ENCODE measurements at regions not wholly inside any gene's neighbourhood (a gene's known extent, or its start where the extent isn't known, plus 50 kb on each side); places are given as distances from the start of the nearest gene placed in this dataset.
"Not testable (repeated sequence)": the region's sequence is repeated elsewhere in the genome, so short reads cannot be mapped to it uniquely, and the experiment has no call there.

DNA sequence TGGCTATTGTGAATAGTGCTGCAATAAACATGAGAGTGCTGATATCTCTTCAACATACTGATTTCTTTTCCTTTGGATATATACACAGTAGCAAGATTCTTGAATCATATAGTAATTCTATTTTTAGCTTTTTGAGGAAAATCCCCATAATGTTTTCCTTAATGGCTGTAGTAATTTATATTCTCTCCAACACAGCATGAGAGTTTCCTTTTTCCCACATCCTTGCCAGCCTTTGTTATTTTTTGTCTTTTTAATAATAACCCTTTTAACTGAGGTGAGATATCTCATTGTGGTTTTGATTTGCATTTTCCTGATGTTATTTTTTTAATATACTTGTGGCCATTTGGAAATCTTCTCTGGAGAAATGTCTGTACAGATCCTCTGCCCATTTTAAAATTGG, 132.6 kb downstream of the PRL start:
- no peak for DNase-seq

DNA sequence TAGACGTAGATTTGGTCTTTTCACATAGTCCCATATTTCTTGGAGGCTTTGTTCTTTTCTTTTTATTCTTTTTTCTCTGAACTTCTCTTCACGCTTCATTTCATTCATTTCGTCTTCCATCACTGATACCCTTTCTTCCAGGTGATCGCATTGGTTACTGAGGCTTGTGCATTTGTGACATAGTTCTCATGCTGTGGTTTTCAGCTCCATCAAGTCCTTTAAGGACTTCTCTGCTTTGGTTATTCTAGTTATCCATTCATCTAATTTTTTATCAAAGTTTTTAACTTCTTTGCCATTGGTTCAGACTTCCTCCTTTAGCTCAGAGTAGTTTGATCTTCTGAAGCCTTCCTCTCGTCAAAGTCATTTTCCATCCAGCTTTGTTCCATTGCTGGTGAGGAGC, 125.8 kb downstream of the PRL start:
- DNase-seq, result not testable (repeated sequence)

- DNase-seq, result not testable (repeated sequence)
Measured at GRCh38 chr6:22171885-22172284, 125.0 kb downstream of the PRL start.

GRCh38 chr6:22173311-22173710, 123.5 kb downstream of the PRL start:
- no peak for DNase-seq

DNA sequence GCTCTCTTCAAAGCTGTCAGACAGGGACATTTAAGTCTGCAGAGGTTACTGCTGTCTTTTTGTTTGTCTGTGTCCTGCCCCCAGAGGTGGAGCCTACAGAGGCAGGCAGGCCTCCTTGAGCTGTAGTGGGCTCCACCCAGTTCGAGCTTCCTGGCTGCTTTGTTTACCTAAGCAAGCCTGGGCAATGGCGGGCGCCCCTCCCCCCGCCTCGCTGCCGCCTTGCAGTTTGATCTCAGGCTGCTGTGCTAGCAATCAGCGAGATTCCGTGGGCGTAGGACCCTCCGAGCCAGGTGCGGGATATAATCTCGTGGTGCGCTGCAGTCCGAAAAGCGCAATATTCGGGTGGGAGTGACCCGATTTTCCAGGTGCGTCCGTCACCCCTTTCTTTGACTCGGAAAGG, 116.6 kb downstream of the PRL start:
- not testable (repeated sequence) for DNase-seq

DNA sequence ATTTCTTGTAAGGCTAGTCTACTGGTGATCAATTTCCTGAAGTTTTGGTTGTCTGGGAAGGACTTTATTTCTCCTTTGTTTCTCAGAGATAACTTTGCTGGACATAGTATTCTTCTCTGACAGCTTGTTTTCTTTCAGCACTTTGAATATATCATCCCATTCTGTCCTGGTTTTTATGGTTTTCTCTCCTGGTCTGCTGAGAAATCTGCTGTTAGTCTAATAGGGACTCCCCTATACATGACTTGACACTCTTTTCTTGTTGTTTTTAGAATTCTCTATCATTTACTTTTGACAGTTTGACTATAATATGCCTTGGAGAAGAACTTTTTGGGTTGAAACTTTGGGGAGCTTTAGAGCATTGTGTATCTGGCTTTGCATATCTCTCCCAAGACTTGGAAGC, 112.5 kb downstream of the PRL start:
- DNase-seq, result no peak

- DNase-seq, result no peak
Measured at GRCh38 chr6:22189946-22190345, 106.9 kb downstream of the PRL start.

DNA sequence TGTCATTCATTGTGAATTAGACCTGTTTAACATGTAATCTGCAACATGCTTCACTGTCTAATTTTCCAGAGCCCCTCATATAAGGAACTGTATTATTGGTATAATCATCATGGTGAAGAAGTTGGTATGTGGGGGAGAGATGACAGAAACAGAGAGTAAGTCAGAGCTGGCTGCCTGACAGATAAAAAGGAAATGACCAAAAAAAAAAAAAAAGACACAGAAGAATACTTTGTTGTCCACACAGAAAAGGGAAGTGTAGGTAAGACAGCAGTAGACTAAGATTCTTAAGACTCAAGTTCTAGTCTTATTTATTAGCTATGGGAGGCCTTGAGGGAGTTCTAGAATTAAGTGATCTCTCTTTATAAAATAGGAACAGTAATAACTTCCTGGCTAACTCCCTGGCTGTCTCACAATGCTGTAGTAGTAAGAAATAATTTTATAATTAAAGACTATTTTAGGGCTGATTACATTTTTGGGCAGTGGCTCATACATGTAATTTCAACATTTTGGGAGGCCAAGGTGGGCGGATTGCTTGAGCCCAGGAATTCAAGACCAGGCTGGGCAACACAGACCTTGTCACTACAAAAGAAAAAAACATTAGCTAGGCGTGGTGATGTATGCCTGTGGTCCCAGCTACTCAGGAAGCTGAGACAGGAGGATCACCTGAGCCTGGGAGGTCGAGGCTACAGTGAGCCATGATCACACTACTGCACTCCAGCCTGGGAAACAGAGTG, 102.5 kb downstream of the PRL start:
- DNase-seq, result no peak

- DNase-seq, result no peak
Measured at GRCh38 chr6:22199771-22200170, 97.1 kb downstream of the PRL start.

- DNase-seq, result no peak
Measured at GRCh38 chr6:22204153-22204552, 92.7 kb downstream of the PRL start.

GRCh38 chr6:22205266-22205665, 91.6 kb downstream of the PRL start:
- no peak for DNase-seq

GRCh38 chr6:22206106-22206505, 90.7 kb downstream of the PRL start:
- DNase-seq, result no peak

DNA sequence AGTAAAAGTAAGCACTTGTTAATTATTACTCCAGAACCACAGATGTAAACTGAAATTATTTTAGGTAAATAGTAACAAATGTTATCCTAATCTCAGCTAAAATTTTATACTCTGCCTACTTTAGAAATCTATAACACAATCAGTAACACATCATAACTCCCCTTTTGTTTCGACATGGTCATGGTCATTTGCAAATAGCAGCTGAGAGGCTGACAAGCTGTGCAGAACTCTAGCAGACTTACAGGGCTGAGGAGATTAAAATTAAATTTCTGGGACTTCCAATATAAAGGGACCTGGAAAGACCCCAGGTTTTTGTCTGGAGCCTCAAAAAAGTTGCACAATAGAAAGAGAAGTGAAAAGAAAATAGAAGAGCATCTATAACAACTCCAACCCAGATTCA, 88.8 kb downstream of the PRL start:
- DNase-seq, result no peak

GRCh38 chr6:22214314-22214713, 82.5 kb downstream of the PRL start:
- no peak for DNase-seq

DNA sequence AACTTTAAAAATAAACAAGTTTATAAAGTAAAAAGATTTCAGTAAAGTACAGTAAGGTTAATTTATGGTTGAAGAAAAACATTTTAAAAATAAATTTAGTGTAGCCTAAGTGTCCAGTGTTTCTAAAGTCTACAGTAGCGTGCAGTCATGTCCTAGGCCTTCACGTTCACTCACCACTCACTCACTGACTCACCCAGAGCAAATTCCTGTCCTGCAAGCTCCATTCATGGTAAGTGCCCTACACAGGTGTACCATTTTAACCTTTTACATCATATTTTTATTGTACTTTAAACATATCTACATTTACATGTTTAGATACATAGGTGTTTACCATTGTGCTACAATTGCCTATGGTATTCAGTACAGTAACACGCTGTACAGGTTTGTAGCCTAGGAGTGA, 81.4 kb downstream of the PRL start:
- not testable (repeated sequence) for DNase-seq

DNA sequence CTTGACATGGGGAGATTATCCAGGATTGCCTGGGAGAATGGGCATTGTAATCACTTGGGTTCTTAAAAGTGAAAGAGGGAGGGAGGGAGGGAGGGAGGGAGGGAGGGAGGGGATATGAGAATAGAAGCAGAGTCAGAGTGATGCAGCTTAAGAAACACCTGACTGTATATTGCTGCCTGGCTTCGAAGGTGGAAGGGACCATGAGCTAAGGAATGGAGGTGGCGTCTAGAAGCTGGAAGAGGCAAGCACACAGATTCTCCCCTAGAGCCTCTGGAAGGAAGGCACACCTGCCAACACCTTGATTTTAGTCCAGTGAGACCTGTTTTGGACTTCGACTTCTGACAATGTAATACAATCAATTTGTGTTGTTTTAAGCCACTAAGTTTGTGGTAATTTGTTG, 78.4 kb downstream of the PRL start:
- DNase-seq, result no peak

- no peak for DNase-seq
Measured at GRCh38 chr6:22219925-22220324, 76.9 kb downstream of the PRL start.

DNA sequence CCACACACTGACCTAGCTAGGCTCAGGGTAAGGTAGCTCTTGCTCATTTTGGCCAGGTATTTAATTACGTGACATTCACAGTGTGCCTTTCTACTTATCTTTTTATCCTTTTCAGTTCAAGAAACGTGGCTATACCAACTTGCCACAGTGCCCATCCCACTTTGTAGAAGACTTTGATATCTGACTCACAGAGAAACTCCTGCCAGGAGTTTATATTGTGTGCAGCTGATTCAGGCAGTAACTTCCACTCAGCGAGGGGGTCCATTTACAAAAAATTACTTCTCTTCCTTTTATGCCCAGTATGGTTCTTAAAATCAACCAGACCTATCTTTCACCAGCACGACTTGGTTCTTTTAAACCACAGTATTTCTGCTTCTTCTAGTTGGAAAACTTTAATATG, 75.6 kb downstream of the PRL start:
- no peak for DNase-seq

DNA sequence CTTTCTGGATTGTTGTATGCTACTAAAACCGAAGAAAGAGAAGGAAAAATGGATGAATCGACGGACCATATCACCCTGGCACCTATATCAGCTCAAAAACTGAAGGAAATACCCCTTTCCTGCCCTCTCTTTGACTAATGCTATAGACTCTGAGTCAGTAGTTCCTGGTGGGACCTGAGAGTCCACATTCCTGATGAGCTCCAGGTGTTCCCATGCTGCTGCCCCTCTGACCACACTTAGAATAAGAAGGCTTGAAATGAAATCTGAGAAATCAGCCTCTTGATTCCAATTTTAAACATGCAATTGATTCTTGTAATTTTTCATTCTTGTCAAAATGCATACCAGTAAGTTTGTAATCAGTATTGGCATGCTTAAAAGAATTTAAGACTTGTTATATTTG, 75.2 kb downstream of the PRL start:
- DNase-seq, result no peak

- no peak for DNase-seq
Measured at GRCh38 chr6:22222469-22222868, 74.4 kb downstream of the PRL start.

- no peak for DNase-seq
Measured at GRCh38 chr6:22227824-22228610, 68.8 kb downstream of the PRL start.

- DNase-seq, result no peak
Measured at GRCh38 chr6:22231050-22231449, 65.8 kb downstream of the PRL start.

GRCh38 chr6:22231616-22232015, 65.2 kb downstream of the PRL start:
- no peak for DNase-seq

- DNase-seq, result no peak
Measured at GRCh38 chr6:22236626-22237414, 60.0 kb downstream of the PRL start.
